Muscle of arm (tissue), 1 donor: ENCODE measurements at regions not wholly inside any gene's neighbourhood (a gene's known extent, or its start where the extent isn't known, plus 50 kb on each side); places are given as distances from the start of the nearest gene placed in this dataset.
A peak's percentile ranks its signal among the peaks of the same experiment; 100 is the strongest.

ENCODE experiments used
- DNase-seq: peaks from one replicate; pipeline ENCODE4 v3.0.0-alpha.2; 2013

DNA sequence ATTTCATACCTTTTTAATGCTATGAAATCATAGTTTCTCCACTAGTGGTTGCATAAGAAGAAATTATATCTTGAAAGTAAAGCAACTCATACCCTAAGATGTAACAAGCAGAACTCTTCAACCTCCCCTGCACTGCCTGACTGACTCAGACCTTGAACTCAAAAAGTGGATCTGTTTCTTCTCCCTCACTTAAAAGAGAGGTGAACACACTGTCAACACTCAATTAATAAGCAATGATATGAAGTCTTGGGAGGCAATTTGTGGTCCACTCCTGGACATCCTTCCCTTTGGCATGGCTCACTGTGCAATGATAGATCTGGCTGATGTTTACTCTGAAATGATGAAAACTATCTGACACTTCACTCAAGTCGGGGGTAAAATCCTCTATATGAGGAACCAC is 282.0 kb upstream of the DKK2 start:
- no peak for DNase-seq

DNA sequence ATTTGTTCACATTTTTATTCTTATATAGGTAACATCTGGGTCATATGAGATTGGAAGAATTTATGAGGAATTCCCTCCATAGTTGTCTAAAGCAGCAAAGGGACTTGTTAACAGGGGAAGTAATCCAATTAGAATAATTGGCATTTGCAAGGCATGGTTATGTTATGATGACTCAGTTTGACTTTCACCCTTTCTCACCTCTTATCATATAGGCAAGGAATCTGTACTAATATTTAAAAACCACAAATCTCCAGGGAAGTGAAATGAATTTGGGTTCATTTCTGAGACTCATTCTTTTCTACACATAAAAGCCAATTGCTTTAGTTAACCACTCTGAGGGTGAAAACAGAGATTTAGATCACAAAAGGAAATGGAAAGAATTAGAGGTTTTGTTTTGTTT is 281.5 kb upstream of the DKK2 start:
- DNase-seq = no peak

DNA sequence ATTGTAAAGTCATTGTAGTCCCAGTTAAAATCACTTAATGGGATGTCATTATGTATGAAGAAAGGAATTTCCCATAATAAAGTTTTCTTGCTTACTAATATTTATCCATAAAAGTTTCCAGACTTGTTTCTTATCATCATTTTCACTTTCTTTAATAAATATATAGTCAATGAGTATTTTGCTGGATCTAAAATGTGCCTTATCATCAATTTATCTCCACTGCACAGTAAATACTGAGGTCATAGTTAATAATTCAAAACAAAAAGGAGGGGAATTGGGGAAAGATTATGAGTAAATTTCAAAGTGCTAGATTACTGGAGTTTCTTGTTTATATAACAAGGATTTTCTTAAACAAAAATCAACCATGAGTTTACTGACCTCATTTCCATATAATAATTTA is 279.5 kb upstream of the DKK2 start:
- DNase-seq = no peak

DNA sequence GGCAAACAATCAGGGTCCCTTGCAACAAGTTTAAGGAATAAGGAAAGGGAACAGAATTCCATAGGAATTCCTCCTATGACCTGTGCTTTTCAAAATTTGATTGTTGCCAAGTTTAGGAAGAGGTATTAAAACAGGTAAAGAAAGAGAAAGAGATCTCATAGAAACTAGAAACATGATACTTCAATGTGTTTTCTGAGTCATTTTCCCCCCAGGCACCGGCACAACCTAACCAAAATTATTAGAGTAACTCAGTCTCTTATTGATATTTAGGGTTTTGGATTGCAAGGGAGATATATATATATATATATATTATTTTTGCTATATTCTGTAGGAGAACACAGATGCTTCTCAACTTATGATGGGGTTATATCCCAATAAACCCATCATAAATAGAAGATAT is 278.0 kb upstream of the DKK2 start:
- DNase-seq = no peak

DNA sequence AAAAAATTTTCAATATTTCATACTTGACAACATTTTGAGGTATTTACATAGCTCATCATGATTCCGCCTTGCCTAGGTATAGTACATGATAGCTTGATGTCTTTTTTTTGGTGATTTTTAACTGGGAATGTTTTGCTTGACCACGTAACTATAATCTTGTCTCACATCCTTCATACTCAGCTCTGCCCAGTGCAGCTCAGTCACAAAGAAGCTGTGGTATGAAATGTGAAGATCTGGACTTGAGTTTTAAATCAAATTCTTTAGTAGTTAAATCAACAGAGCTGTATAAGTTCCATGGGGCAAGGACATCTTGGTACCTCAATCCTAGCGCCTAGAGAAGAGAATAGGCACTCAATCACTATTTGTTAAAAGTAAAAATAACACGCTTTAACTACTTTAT is 276.3 kb upstream of the DKK2 start:
- no peak for DNase-seq

DNA sequence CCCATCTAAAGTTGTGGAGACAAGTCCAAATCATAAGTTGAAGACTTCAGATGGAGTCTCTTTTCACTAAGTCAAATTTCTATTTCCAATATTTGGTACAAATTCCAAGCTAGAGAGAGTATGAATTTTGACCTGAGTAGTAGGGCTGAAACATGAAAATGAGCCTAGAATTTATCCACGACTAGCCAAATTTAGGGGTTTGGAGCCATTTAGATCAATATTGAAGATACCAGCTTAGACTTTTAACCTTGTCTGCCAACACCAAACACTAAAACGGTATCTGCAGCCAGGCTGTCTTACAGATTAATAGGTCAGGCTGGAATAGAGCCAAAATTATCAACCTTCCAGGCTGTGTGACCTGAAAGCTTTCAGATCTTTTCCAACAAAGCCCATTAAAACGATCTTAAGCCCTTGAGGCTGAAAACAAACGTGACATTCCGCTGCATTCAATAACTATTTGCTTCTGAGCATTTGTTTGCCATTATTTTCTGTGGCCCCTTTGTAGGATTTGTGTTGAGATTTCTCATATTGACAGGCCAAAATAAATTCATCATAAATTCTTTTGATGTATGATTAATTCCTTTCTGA is 268.7 kb upstream of the DKK2 start:
- no peak for DNase-seq

DNA sequence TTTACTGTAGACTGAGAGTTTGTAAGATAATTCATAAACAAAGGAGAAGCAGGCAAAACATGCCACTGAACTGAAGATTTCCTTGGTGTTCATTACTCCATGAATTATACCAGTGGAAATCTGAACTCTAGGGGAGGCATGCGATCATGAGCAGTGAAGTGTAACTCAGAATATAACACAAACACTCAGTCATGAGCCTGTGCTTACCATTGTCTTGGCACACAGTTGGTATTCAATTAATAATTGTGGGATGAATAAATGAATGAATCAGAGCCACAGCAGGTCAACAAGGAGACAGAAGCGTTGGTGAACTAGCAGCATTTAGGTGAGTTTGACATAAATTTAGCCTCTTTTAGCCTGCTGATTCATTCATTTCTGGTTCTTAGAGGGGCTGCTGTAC is 263.5 kb upstream of the DKK2 start:
- no peak for DNase-seq

DNA sequence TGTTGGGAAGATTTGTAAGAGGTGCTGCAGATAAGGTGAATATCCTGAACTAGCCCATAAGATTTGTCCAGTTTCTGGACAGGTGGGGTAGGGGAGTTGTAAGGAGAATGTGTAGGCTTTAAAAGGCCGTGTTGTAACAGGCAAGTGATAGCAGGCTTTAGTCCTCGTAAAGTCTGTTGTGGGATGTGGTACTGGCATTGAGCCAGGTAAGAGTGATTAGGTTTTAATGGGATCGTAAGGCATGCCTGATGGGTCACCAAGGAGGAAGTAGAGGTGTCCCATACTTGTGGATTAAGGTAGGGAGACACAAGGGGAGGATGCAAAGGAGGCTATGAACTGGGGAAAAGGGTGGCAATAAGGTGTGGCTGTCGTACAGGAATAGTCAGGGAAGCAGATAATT is 256.9 kb upstream of the DKK2 start:
- DNase-seq = no peak

DNA sequence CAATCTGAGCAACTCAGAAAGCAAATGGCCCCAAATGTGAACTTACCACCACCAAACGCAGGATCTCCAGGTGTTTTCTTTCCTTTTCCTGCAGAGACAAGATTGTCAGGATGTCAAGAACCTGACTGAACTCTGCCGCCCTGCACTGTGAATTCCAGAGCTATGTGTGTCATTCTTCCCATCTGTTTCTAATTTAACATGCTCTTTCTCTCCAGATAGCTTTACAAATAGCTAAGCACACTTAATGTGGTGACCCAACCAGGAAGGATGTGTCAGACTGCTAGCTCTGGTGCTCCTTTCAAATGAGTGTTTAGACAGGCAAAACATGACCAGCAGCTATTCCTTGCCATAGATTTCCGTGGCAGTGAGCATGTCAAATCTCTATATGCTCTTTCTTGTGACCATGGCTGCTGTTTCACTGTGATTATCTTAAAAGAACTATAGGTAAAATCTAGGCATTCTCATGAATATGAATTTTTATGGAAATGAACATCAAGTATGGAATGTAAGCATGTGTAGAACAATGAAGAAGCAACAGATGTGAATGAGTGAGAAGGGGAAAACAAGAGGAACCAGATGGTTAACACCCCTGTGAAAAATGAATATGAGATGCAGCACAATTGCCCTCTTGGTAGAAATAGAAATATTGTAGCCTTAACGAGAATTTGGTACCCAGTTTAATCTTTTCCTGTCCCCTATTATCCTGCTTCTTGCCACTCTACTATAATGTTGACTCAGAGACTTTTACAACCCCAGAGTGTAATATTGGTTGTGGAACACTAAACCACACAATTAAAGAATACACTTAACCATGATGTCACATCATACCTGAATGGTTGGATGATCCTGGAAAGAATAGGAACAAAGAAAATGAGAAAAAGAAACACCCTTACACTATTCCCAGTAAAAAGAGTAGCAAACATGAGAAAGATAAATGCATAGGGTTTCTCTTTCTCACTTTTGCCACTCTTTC is 247.8 kb upstream of the DKK2 start:
- DNase-seq = peak; percentile 34

DNA sequence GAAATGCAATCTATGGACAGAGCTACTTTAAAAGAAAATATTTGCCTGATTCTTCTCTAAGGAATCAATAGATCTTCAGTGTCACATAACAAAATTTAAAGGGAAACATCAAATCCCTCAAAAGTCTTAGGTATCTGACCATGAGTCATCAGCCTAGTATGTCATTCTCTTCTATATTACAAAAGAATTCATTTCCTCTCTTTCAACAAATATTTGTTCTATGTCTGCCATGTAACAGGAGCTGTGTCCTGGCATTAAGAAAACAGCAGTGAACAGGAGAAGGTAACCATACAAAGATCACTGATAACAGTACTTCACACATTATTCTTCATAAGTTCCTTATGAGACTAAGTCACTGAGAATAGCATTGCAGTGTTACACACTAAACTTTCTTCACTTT is 243.6 kb upstream of the DKK2 start:
- DNase-seq = no peak

DNA sequence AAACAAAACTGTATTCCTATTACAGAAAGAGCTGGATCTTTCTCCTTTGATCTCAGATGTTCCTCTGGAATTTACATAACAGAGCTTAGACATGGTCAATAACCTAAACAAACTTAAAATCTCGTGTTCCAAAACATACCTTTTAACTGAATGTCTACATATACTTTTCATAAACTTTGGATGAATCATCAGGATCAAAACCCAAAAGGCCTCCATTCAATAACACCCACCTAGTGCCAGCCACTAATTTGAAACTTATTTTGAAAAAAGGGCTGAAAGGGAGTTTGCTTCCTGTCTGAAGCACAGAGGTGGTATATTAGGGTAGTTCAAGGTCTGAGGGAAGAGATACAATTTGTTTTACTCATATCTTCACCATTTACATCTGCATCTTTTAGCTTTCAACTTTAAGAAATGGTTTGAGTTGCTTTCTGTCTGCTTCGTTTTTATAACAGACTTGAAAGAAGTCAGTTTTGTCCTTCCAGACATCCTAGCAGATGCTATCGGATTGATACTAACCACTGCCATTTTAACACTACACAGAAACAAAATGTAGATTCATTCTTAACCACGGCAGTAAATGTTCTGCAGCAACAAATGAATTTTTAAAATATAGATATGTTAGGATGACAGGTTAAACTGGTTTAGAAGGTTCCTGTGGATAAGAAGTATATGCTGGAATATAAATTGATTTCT is 242.8 kb upstream of the DKK2 start:
- no peak for DNase-seq

DNA sequence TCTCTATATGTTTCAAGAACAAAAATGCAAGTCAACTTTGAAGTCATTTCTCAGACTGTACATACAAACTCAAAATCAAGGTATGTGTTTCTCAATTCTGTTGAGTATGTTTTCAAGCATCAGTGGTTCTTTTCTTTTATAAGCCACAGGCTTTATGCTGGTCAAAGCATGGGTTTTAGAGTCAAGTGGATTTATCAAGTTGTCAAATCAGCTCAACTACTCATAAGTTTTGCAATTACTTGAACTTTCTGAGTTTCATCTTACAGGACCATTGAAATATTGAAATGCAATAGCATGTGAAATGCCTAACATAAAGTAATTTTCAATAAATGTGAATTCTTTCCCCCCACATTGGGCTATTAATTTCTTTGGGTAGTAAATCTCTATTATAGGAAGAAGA is 239.9 kb upstream of the DKK2 start:
- no peak for DNase-seq

DNA sequence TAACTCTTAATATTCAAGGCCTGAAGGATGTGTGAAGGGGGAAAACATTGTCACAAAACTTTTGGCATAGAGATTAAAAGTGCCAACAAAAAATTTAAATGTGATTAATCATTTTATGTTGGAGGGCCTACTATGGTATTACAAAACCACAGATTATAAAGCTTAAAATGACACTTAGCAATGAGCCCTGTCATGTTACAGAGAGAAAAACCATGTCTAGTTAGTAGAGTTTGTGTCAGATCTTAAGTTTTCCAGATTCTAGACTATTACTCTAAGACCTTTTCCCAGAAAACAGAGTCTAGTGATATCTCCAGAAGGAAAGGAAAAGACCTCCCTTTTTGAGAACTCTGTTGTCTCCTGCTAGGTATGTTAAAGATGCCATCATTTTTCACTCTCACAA is 239.1 kb upstream of the DKK2 start:
- no peak for DNase-seq

DNA sequence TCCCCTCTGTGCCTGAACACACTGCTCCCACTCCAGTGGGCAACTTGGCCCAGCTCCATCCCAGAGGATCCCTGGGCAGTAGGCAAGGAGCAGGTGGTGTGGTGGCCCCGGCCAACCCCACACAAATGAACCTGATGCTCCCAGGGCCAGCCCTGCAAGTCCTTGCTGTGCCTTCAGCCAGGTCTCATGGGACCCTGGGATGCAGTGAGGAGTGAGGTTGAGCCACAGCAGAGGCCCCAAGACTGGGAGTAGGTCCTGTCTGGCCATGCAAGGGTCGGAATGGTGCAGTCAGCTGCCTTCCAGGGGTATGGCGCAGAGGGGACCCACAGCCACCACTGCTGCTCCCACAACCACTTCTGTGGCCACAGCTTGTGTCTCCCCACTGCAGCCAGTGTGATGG is 234.5 kb upstream of the DKK2 start:
- no peak for DNase-seq

DNA sequence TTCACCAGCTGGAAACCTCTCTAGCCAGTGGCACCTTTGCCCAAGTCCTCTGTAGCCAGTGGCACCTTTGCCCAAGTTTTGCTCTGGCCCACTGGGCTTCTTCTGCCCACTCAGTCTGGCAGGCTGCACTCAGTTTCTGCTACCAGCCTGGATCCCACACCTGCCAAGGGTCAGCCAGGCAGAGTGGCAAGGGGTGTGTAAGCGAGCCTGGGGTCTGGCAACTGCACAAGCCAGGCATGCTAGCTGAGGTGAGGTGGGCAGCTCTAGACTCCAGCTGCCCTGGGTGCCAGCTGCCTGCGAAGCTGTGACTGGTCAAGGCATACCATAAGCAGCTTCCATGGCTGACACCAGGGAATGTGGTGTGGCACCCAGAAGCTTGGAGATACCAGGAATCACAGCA is 233.1 kb upstream of the DKK2 start:
- no peak for DNase-seq

DNA sequence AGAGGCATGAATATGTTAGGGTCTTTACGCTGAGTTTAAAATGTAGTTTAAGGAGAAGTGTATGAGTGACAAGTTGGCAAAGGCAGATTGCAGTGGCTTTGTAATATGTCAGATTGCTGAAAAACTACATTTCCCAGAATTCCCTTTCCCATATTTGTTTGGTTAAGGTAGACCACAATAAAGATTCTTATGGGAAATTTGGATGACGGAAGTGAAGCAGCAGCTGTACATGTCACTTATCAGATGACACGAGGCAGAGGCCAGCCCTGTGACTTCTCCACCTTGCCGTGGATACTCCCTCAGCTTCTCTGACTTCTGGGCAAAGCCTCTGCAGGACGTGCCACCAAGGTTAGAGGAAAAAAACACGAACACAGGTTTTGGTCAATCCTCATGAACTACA is 229.7 kb upstream of the DKK2 start:
- no peak for DNase-seq

DNA sequence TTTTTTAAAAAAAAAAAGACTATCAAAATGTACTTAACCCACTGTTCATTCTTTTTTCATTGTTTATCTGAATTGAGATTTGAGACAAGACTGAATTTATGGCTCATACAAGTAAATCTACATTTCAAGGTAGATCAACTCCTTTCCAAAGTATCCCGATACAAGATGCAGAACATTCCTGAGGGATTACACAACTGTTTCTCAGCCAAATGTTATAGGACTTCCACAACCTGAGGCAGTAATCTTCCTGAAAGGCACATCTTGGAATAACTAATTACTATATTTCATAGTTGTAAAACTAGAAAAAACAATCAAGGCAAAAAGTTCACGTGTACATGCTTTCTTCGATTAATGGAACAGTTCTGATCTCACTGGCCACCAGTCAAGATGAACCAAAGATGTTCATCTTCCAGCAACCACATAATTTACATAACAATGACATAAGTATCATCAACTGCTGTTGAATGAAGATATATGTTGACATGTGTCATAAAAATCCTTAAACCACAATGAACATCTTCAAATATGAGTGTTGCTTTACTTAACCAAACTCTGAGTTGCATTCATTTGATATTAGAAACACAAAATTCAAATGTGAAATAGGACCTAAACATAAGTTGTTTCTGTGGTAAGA is 225.2 kb upstream of the DKK2 start:
- DNase-seq = no peak

DNA sequence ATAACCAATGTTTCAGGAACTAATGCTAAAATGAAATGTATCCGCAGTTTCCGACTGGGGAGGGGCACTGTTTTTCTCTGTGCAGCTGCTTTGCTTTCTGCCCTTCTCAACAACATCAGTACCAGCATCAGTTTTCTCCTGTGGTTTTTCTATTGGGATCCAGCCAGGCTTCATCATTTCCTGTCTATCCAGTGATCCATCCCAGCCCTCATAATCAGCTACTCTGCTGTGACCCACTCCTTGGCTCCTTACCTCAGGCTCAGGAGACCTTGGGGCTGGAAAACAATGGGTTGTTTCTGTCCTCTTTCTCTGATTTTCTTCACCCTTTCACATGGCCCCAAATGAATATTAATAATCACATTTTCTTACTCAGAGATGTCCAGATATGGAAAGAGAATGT is 222.2 kb upstream of the DKK2 start:
- DNase-seq = no peak

DNA sequence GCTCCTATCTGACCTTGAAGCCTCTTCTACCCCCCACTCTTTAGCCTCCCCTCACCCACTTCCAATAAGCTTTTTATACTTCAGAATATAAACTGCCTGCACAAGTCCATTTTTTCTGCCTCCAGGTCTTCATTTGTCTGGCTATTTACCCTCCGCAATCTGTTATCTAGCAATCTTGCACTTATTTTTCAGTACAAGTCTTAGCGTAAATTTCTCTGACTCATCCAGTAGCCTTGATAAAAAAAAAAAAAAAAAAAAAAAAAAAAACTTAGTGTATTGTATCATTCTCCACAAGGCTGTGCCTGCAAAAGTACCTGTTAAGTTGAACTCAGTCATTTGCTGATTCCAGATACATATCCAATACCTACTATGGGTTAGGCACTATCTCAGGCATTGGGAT is 219.5 kb upstream of the DKK2 start:
- no peak for DNase-seq

DNA sequence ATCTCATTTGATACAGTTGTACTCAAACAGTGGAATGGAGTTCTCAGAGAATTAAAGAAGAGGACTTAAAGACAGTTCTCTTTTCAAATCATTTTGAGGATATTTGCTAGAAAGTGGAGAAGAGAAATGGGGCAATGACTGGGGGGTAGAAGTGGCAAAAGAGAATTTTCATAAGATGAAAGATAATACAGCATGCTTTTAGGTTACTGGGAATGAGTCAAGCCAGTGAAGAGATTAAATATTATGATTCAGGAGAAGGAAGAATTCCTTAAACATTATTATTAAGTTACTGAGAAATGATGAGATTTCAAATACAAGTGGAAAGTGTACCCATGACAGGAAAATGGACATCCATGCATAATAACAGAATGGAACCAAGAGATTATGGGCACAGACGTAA is 219.0 kb upstream of the DKK2 start:
- no peak for DNase-seq

DNA sequence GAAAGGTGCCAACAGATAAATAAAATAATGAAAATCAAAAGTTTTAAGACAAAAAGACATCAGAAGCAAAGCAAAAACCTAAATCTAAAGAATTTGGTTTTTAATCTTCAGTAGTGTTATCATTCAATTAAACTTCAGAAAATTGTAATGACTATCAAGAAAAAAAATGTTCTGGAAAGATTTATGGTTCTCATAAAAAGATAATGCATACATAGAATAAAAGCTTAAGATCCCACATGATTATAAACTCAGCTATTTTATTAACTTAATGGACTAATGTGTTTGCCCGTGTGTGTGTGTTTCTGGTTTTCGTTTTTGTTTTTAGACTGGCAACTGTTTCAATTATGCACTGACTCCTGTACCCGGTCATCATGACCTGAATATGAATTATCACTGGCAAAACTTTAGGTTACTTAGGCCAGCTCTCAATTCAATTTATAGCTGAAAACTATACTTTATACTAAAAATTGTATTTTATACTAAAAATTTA is 217.5 kb upstream of the DKK2 start:
- DNase-seq = no peak

DNA sequence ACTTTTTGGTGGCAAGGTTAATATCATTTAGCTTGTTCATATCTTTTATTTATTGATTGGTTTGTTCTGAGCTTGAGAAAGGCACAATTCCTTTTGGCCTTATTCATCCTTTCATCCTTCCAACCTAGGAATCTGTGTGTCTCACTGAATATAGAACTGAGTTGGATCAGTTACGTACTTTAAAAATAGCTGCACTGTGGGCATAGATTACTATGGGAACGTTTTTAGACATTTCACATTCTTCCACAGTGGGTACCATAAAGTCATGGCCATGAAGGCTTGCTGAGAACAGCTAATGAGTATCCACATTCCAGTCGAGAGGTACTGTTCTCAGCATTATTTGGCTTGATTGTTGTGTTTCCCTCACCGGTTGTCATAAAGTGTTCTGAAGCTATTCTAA is 217.0 kb upstream of the DKK2 start:
- DNase-seq = no peak
